VCaP (cell line): ENCODE measurements at regions not wholly inside any gene's neighbourhood (a gene's known extent, or its start where the extent isn't known, plus 50 kb on each side); places are given as distances from the start of the nearest gene placed in this dataset.

Experiments
- H3K27ac ChIP-seq: fragments of 450-650 bp; 2 replicates; pipeline ENCODE4 v1.5.1; 2017
- TF ChIP-seq, protein P1 (sequence below): fragments of 450-650 bp; conservative IDR thresholded peaks from 2 replicates; pipeline ENCODE4 v1.5.1; 2017; ENCODE audit warnings: mild to moderate bottlenecking, moderate library complexity

DNA sequence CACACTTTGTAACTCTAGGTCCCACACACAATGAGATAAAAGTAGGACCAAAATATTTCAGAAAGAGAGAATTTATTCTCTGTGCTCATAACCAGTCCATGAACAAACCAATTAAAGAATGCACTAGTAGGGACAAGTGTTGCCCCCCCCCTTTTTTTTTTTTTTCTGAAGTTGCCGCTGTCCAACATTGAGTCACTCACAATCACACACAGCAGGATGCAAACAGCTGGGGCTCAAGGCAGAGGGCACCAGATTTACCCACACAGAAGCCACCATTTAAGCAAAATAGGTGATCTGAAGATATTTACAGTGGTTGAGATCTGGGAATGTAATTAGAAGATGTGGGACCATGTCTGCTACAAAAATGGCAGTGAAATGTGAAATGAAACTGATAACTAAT lies 850.9 kb upstream of the SLIT2 start:
- H3K27ac ChIP-seq = no peak overlapping the region
- TF ChIP-seq, protein P1, sequence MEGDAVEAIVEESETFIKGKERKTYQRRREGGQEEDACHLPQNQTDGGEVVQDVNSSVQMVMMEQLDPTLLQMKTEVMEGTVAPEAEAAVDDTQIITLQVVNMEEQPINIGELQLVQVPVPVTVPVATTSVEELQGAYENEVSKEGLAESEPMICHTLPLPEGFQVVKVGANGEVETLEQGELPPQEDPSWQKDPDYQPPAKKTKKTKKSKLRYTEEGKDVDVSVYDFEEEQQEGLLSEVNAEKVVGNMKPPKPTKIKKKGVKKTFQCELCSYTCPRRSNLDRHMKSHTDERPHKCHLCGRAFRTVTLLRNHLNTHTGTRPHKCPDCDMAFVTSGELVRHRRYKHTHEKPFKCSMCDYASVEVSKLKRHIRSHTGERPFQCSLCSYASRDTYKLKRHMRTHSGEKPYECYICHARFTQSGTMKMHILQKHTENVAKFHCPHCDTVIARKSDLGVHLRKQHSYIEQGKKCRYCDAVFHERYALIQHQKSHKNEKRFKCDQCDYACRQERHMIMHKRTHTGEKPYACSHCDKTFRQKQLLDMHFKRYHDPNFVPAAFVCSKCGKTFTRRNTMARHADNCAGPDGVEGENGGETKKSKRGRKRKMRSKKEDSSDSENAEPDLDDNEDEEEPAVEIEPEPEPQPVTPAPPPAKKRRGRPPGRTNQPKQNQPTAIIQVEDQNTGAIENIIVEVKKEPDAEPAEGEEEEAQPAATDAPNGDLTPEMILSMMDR = no peak

DNA sequence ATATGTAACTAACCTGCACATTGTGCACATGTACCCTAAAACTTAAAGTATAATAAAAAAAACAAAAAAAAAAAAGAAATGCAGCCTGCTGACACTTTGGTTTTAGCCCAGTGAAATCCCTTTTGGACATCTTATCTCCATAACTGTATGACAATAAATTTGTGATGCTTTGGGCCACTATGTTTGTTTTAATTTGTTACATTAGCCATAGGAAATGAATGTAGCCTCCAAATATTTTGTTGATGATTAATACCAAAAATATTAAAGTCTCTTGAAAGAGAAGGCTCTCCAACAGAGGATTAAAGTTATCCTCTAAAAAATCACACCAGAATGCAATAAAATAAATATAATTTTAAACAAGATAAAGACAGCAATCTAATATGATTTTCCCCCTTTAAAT lies 852.7 kb upstream of the SLIT2 start:
- TF ChIP-seq, protein P1 = no peak

DNA sequence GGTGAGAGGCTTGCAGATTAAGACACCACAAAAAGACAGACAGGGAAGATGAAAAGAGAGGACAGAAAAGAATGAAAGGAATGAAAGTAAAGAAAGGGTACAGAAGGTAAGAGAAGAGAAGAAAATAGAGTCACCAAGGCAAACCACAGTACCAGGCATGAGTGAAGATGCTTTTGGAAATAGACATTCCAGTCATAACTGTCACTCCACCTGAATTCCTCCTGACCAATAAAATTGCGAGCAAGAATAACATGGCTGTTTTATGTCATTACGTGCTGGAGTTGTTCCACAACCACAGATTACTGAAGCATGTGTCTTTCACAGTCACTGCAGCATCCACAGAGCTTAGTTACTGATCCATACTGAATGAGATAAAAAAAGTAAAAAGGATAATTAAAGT lies 864.9 kb upstream of the SLIT2 start:
- TF ChIP-seq, protein P1 = no peak
- no peak overlapping the region for H3K27ac ChIP-seq

More for the DNA sequence above, 852.7 kb upstream of the SLIT2 start:
- H3K27ac ChIP-seq = no peak overlapping the region

DNA sequence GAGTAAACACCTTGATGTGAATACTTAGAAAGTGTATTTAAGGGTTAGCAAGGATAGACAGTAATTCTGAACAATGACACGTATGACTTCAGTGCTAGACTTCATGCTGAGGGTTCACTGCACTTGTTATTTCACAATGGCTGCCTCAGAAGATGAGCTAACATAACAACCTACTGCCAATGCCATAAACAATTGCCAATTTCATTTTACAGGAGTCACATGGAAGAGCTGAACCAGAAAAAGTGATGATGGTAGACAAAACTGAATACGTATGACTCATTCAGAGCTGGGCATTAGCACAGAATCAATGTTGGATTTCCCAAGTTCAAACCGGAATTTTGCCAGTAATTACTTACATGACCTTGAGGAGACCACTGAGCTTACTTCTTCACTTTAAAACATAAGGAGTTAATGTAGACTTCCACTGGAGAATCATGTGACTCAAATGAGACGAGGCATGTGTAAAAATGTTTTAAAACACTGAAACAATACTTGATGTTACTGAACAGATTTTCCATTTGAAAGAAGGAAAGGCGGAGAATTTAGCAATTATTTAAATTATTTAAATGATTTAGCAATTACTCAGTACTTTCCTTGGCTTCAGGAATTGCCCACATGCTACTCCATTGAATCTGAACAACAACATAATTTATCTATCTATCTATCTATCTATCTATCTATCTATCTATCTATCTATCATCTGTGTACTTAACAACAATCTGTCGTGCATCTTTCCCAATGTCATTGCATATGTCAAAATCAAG lies 868.5 kb upstream of the SLIT2 start:
- TF ChIP-seq, protein P1 = no peak
- no peak overlapping the region for H3K27ac ChIP-seq

DNA sequence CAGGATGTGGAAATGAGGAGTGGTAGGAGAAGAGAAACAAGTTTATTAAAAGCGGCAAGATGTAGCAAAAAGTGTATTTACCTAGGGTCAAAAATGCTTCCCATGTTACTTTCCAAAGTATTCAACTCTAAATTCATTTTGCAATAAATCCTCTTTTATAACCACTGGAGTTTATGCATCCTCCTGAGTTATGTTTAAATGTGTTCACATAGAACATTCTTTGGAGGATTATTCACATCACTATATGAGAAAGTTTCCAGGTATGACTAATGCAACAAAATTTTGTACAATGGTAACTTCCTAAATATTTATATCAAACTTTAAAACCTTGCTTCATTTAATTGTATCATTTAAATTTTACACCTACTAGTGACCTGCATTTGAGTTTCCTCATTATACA lies 870.6 kb upstream of the SLIT2 start:
- TF ChIP-seq, protein P1 = no peak
- no peak overlapping the region for H3K27ac ChIP-seq

DNA sequence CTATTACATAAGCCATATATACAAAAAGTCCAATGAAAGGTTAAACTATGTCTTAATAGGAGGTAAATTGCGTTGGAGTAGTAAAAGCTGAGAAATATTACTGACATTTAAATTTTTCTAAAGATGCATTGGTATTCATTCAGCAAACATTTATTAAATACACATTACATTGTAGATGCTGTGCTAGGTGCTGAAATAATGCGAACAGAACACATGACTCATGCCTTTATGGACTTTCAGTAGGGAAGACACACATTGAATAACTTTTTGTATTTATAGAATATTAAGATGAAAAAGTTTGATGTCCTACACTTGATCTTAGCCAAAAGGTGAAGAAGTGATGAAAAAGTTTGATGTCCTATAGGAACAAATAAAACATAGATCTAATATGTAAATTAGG lies 871.1 kb upstream of the SLIT2 start:
- TF ChIP-seq, protein P1 = no peak
- H3K27ac ChIP-seq = no peak overlapping the region

DNA sequence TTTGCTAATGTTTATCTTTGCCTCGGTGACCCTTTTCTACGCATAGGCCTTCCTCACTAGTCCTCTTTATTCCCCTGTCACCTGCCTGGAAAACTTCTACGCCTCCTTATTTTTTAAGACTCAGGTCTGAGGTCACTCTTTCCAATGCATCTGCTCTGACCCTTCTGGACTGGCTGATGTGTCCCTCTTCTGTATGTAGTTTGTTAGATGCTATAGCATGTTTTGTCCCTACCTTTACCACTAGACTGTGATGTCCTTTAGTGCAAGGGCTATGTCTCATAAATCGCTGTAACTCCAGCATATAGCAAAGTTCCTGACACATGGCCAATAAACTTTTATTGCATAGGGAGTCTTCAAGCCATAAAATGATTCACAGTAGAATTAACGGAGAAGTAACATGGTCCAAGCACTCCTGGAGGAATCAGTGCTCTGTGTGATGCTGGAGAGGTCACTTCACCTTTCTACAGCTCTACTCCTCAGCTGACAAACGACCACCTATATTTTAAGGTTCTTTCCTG lies 872.5 kb upstream of the SLIT2 start:
- no peak overlapping the region for H3K27ac ChIP-seq
- TF ChIP-seq, protein P1 = no peak
